ENCODE measurements at regions not wholly inside any gene's neighbourhood (a gene's known extent, or its start where the extent isn't known, plus 50 kb on each side); places are given as distances from the start of the nearest gene placed in this dataset.
"Not testable (repeated sequence)": the region's sequence is repeated elsewhere in the genome, so short reads cannot be mapped to it uniquely, and the experiment has no call there.

- in situ Hi-C loops (cut with HindIII; ENCODE audit: low pct_unique_long_range_greater_than_20kb, low sequenced_read_pairs); DNase-seq (ENCODE audit: low read depth in 1 of 2, low spot score in 1 of 2): not testable (repeated sequence)
Observed at GRCh38 chr1:223951551-223951950, 105.8 kb upstream of the TP53BP2 start.

DNA sequence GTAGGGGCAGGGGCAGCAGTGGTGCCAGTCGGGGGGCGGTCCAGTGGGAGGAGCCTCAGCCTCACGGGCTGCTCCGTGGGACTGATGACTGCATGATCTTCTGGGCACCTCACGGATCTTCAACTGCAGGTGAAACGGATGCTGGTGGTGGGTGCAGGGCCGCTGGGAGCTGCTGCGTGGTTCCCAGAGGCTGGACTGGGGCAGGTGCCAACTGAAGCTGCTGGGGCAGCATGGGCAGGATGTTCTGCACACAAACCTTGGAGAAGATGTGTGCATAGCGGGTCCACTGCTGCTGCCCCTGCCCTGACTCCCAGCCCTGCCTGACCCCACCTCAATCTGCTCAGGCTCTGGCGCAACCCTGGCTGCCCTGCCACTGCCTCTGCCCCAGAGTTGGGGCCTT is 104.2 kb upstream of the TP53BP2 start:
- in situ Hi-C loops (cut with HindIII; ENCODE audit: low pct_unique_long_range_greater_than_20kb, low sequenced_read_pairs); DNase-seq (ENCODE audit: low read depth in 1 of 2, low spot score in 1 of 2): not testable (repeated sequence)

GRCh38 chr1:223948041-223948440 is 102.3 kb upstream of the TP53BP2 start:
- in situ Hi-C loops (cut with HindIII; ENCODE audit: low pct_unique_long_range_greater_than_20kb, low sequenced_read_pairs); DNase-seq (ENCODE audit: low read depth in 1 of 2, low spot score in 1 of 2): not testable (repeated sequence)

- in situ Hi-C loops (cut with HindIII; ENCODE audit: low pct_unique_long_range_greater_than_20kb, low sequenced_read_pairs); DNase-seq (ENCODE audit: low read depth in 1 of 2, low spot score in 1 of 2): not testable (repeated sequence)
Observed at GRCh38 chr1:223936592-223936991, 90.8 kb upstream of the TP53BP2 start.

DNA sequence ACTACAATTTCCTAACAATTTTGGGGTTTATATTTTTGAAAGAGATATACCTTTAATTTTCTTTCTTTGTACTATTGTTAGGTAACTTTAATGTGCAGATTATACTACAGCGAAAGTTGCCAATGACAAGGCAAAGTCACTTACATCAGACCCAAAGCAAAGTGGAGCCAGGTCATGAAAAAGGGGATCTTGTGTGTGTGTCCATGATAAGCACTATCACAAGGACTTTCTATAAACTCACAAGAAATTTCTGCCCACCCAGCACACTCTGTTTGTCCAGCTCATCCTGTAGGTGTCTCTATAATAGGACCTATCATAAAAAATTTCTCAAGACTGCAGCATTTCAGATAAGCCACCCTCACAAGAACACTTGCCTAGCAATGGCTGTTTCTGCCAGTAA is 85.7 kb upstream of the TP53BP2 start:
- in situ Hi-C loops (cut with HindIII; ENCODE audit: low pct_unique_long_range_greater_than_20kb, low sequenced_read_pairs); DNase-seq (ENCODE audit: low read depth in 1 of 2, low spot score in 1 of 2): not testable (repeated sequence)

DNA sequence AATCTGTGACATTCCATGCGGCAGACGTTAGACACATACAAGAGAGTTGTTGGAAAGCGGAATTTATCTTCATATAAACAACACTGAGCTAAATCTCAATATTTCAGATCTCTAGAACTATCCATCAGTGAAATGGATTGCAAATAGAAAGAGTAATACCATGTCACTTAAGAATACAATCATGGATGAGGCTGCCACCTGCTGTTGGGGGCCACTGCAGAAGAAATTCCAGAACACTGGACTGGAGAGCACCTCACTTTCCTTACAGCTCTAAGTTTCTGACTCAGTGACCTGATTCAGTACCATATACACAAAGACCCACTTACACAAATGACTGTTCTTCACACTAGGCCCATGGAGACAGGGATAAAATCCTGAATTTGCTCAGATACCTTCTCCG is 75.1 kb upstream of the TP53BP2 start:
- DNase-seq (ENCODE audit: low read depth in 1 of 2, low spot score in 1 of 2); in situ Hi-C loops (cut with HindIII; ENCODE audit: low pct_unique_long_range_greater_than_20kb, low sequenced_read_pairs): not testable (repeated sequence)

- in situ Hi-C loops (cut with HindIII; ENCODE audit: low pct_unique_long_range_greater_than_20kb, low sequenced_read_pairs); DNase-seq (ENCODE audit: low read depth in 1 of 2, low spot score in 1 of 2): not testable (repeated sequence)
Observed at GRCh38 chr1:223915476-223915875, 69.7 kb upstream of the TP53BP2 start.

DNA sequence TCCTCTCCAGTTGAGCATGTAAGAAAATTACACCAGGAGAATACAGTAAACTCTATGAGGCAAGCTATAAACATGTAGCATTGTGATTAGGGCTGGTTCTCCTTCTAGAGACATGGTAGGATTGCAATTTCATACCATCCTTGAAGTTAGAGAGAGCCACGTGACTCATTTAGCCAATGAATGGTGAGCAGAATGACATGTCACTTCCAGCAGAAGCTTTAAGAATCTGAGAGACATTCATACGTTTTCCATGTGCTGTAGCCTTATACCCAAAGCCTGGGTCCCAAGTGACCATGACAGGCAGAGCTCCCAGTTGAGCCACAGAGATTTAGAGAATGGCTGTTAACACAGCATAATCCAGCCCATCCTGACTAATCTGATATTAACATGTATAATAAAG is 68.0 kb upstream of the TP53BP2 start:
- in situ Hi-C loops (cut with HindIII; ENCODE audit: low pct_unique_long_range_greater_than_20kb, low sequenced_read_pairs); DNase-seq (ENCODE audit: low read depth in 1 of 2, low spot score in 1 of 2): not testable (repeated sequence)

GRCh38 chr1:223907943-223908587 is 62.3 kb upstream of the TP53BP2 start:
- in situ Hi-C loops (cut with HindIII; ENCODE audit: low pct_unique_long_range_greater_than_20kb, low sequenced_read_pairs) = not testable (repeated sequence)

DNA sequence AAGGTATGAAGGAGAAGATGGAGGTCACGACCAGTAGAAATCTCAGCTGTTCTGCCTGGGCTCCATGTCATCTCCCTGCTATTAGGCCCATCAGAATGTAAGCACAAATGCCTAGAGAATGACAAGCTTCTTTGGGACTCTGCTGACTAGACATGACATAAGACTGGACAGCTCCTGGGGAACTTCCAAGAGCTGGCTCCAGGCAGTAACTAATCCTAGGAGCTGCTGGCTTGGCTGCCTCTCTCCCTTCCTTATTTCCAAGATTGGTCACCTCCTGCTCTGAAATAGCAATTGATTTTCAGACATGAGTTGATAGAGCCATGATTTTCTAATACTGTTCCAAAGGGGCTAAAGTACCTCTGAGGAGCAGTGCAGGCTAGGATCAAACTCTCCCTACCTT is 57.5 kb upstream of the TP53BP2 start:
- in situ Hi-C loops (cut with HindIII; ENCODE audit: low pct_unique_long_range_greater_than_20kb, low sequenced_read_pairs) = not testable (repeated sequence)

More at GRCh38 chr1:223907943-223908587, 62.3 kb upstream of the TP53BP2 start:
- DNase-seq (ENCODE audit: low read depth in 1 of 2, low spot score in 1 of 2) = not testable (repeated sequence)

DNA sequence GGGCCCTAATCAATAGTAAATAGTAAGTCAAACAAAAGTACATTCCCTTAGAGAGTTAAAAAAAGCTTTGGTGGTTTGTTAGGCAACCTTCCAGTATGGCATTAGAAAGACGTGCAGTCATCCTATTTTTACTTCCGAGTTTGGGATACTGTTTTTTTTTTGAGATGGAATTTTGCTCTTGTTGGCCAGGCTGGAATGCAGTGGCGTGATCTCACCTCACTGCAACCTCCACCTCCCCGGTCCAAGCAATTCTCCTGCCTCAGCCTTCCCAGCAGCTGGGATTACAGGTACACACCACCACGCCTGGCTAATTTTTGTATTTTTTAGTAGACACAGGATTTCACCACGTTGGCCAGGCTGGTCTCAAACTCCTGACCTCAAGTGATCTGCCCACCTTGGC is 54.0 kb upstream of the TP53BP2 start:
- in situ Hi-C loops (cut with HindIII; ENCODE audit: low pct_unique_long_range_greater_than_20kb, low sequenced_read_pairs); DNase-seq (ENCODE audit: low read depth in 1 of 2, low spot score in 1 of 2): not testable (repeated sequence)

More for the DNA sequence above, 57.5 kb upstream of the TP53BP2 start:
- DNase-seq (ENCODE audit: low read depth in 1 of 2, low spot score in 1 of 2) = not testable (repeated sequence)

- in situ Hi-C loops (cut with HindIII; ENCODE audit: low pct_unique_long_range_greater_than_20kb, low sequenced_read_pairs); DNase-seq (ENCODE audit: low read depth in 1 of 2, low spot score in 1 of 2): not testable (repeated sequence)
Observed at GRCh38 chr1:223897097-223897496, 51.4 kb upstream of the TP53BP2 start.

- in situ Hi-C loops (cut with HindIII; ENCODE audit: low pct_unique_long_range_greater_than_20kb, low sequenced_read_pairs); DNase-seq (ENCODE audit: low read depth in 1 of 2, low spot score in 1 of 2): not testable (repeated sequence)
Observed at GRCh38 chr1:223895950-223896349, 50.2 kb upstream of the TP53BP2 start.
